ENCODE measurements at regions not wholly inside any gene's neighbourhood (a gene's known extent, or its start where the extent isn't known, plus 50 kb on each side); places are given as distances from the start of the nearest gene placed in this dataset.

DNA sequence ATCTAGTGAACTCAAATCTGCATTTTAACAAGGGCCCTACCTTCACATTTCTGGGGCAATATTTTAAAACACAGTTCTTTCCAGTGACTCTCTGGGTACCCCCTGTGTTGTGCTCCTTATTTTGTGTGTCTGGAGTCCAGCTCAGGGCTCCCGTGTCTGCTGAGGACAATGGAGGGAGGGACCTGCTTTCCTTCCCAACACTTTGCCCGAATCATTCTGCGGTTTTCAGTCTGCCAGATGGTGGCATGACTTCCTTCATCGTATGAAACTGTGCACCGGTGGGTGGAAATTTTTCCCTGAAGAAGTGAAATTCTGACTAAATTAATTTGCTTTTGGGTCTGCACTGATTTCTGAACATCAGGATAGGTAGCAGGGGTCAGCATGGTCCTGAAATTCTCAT is 153.6 kb upstream of the CD180 start:
- no peak for DNase-seq (ENCODE audit: low read depth)
- H3K4me3 ChIP-seq (ENCODE audit: low read depth, low read length) = no peak overlapping the region
- TF ChIP-seq, protein P1, sequence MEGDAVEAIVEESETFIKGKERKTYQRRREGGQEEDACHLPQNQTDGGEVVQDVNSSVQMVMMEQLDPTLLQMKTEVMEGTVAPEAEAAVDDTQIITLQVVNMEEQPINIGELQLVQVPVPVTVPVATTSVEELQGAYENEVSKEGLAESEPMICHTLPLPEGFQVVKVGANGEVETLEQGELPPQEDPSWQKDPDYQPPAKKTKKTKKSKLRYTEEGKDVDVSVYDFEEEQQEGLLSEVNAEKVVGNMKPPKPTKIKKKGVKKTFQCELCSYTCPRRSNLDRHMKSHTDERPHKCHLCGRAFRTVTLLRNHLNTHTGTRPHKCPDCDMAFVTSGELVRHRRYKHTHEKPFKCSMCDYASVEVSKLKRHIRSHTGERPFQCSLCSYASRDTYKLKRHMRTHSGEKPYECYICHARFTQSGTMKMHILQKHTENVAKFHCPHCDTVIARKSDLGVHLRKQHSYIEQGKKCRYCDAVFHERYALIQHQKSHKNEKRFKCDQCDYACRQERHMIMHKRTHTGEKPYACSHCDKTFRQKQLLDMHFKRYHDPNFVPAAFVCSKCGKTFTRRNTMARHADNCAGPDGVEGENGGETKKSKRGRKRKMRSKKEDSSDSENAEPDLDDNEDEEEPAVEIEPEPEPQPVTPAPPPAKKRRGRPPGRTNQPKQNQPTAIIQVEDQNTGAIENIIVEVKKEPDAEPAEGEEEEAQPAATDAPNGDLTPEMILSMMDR (conservative IDR thresholded peaks at IDR 0.05; ENCODE audit: low read depth, low read length) = no peak

GRCh38 chr5:67347821-67348220 is 151.2 kb upstream of the CD180 start:
- no peak for DNase-seq (ENCODE audit: low read depth)
- H3K4me3 ChIP-seq (ENCODE audit: low read depth, low read length) = no peak overlapping the region
- TF ChIP-seq, protein P1 (conservative IDR thresholded peaks at IDR 0.05; ENCODE audit: low read depth, low read length) = no peak

GRCh38 chr5:67346611-67347010 is 150.0 kb upstream of the CD180 start:
- TF ChIP-seq, protein P1 (conservative IDR thresholded peaks at IDR 0.05; ENCODE audit: low read depth, low read length) = no peak
- DNase-seq (ENCODE audit: low read depth) = no peak

GRCh38 chr5:67344870-67345269 is 148.3 kb upstream of the CD180 start:
- H3K4me3 ChIP-seq (ENCODE audit: low read depth, low read length) = no peak overlapping the region
- DNase-seq (ENCODE audit: low read depth) = no peak
- TF ChIP-seq, protein P1 (conservative IDR thresholded peaks at IDR 0.05; ENCODE audit: low read depth, low read length) = no peak

More at GRCh38 chr5:67346611-67347010, 150.0 kb upstream of the CD180 start:
- H3K4me3 ChIP-seq (ENCODE audit: low read depth, low read length) = no peak overlapping the region

DNA sequence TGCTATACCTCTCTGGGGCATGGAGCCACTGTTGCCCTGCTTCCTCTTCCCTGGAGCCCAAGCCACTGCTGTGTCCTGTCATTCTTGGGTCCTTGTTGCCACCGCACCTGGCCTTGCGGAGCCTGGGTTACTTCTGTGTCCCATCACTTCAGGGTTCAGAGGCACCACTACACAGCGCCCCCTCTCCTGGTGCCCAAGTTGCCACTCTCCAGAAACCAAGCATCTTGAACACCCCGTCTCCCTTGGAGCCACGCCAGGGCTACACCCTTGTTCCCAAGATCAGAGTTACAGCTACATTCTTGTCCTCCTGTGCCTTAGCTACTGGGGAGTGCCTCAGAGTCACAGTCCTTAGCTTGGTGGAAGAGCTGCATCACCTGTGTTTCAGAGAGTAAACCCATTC is 147.2 kb upstream of the CD180 start:
- DNase-seq (ENCODE audit: low read depth) = no peak
- TF ChIP-seq, protein P1 (conservative IDR thresholded peaks at IDR 0.05; ENCODE audit: low read depth, low read length) = no peak
- H3K4me3 ChIP-seq (ENCODE audit: low read depth, low read length) = no peak overlapping the region

GRCh38 chr5:67341478-67341877 is 144.9 kb upstream of the CD180 start:
- TF ChIP-seq, protein P1 (conservative IDR thresholded peaks at IDR 0.05; ENCODE audit: low read depth, low read length) = no peak
- DNase-seq (ENCODE audit: low read depth) = no peak
- H3K4me3 ChIP-seq (ENCODE audit: low read depth, low read length) = no peak overlapping the region

- no peak for DNase-seq (ENCODE audit: low read depth)
- TF ChIP-seq, protein P1 (conservative IDR thresholded peaks at IDR 0.05; ENCODE audit: low read depth, low read length) = no peak
- no peak overlapping the region for H3K4me3 ChIP-seq (ENCODE audit: low read depth, low read length)
These were observed 142.7 kb upstream of the CD180 start for GRCh38 chr5:67339219-67339767.
